NCI-H510A (cell line): ENCODE measurements at regions not wholly inside any gene's neighbourhood (a gene's known extent, or its start where the extent isn't known, plus 50 kb on each side); places are given as distances from the start of the nearest gene placed in this dataset.
A peak's percentile ranks its signal among the peaks of the same experiment; 100 is the strongest.

Experiments
- DNase-seq: peaks from one replicate; lab custom pipeline; 2025; lab: John Stamatoyannopoulos, UW

- no peak for DNase-seq
Observed at GRCh38 chr1:30316056-30316455, 407.3 kb downstream of the MATN1 start.

GRCh38 chr1:30315185-30315960 is 408.0 kb downstream of the MATN1 start:
- DNase-seq = no peak

- DNase-seq = no peak
Observed at GRCh38 chr1:30314591-30314990, 408.8 kb downstream of the MATN1 start.

- DNase-seq = no peak
Observed at GRCh38 chr1:30313584-30313983, 409.8 kb downstream of the MATN1 start.

GRCh38 chr1:30313176-30313575 is 410.2 kb downstream of the MATN1 start:
- DNase-seq = no peak

GRCh38 chr1:30312226-30312625 is 411.2 kb downstream of the MATN1 start:
- DNase-seq = no peak

GRCh38 chr1:30311749-30312148 is 411.6 kb downstream of the MATN1 start:
- no peak for DNase-seq

GRCh38 chr1:30310966-30311742 is 412.2 kb downstream of the MATN1 start:
- DNase-seq = no peak

GRCh38 chr1:30307182-30307581 is 416.2 kb downstream of the MATN1 start:
- no peak for DNase-seq

GRCh38 chr1:30305519-30305918 is 417.9 kb downstream of the MATN1 start:
- no peak for DNase-seq

- no peak for DNase-seq
Observed at GRCh38 chr1:30305061-30305460, 418.3 kb downstream of the MATN1 start.

GRCh38 chr1:30304080-30304479 is 419.3 kb downstream of the MATN1 start:
- no peak for DNase-seq

- no peak for DNase-seq
Observed at GRCh38 chr1:30303387-30303786, 420.0 kb downstream of the MATN1 start.

- DNase-seq = peak; percentile 9
Observed at GRCh38 chr1:30302858-30303257, 420.5 kb downstream of the MATN1 start.

GRCh38 chr1:30300669-30301068 is 422.7 kb downstream of the MATN1 start:
- DNase-seq = no peak

- no peak for DNase-seq
Observed at GRCh38 chr1:30299393-30299792, 424.0 kb downstream of the MATN1 start.

GRCh38 chr1:30295674-30296073 is 427.7 kb downstream of the MATN1 start:
- no peak for DNase-seq

GRCh38 chr1:30295266-30295665 is 428.1 kb downstream of the MATN1 start:
- DNase-seq = no peak

GRCh38 chr1:30294508-30294907 is 428.9 kb downstream of the MATN1 start:
- no peak for DNase-seq

GRCh38 chr1:30292451-30292850 is 430.9 kb downstream of the MATN1 start:
- no peak for DNase-seq

GRCh38 chr1:30291526-30291925 is 431.9 kb downstream of the MATN1 start:
- DNase-seq = no peak

GRCh38 chr1:30290581-30290980 is 432.8 kb downstream of the MATN1 start:
- no peak for DNase-seq

- no peak for DNase-seq
Observed at GRCh38 chr1:30287976-30288375, 435.4 kb downstream of the MATN1 start.
